Tibial nerve (tissue), 4 donors: ENCODE measurements at regions not wholly inside any gene's neighbourhood (a gene's known extent, or its start where the extent isn't known, plus 50 kb on each side); places are given as distances from the start of the nearest gene placed in this dataset.

Experiments used
- CTCF ChIP-seq, 5 experiments: fragments of 200-600 bp in 3 of 5; fragments of 450-650 bp in 2 of 5; sonication (generic) in 3 of 5; IDR thresholded peaks; one replicate each; pipeline ENCODE4 v1.5.1; 2016 to 2019; ENCODE audit warnings: antibody characterized with exemption in 5 of 5, mild to moderate bottlenecking in 3 of 5, moderate library complexity in 2 of 5
- EP300 ChIP-seq, 2 donors: sonication (generic); formaldehyde crosslinking; IDR thresholded peaks; one replicate each; pipeline ENCODE4 v1.6.1; 2017; ENCODE audit warnings: antibody characterized with exemption in 2 of 2, mild to moderate bottlenecking in 1 of 2
- POLR2A ChIP-seq, 2 donors: fragments of 450-650 bp; IDR thresholded peaks; one replicate each; pipeline ENCODE4 v1.6.1; 2017; ENCODE audit warnings: antibody characterized with exemption in 2 of 2, mild to moderate bottlenecking in 2 of 2, moderate library complexity in 2 of 2

- TF ChIP-seq POLR2A (IDR thresholded peaks at IDR 0.05) = no peak
- no peak for TF ChIP-seq CTCF (IDR thresholded peaks at IDR 0.05)
- TF ChIP-seq EP300 (IDR thresholded peaks at IDR 0.05) = no peak
Observed at GRCh38 chr2:122519366-122519765, 763.9 kb downstream of the TSN start.
